ENCODE measurements at regions not wholly inside any gene's neighbourhood (a gene's known extent, or its start where the extent isn't known, plus 50 kb on each side); places are given as distances from the start of the nearest gene placed in this dataset.

DNA sequence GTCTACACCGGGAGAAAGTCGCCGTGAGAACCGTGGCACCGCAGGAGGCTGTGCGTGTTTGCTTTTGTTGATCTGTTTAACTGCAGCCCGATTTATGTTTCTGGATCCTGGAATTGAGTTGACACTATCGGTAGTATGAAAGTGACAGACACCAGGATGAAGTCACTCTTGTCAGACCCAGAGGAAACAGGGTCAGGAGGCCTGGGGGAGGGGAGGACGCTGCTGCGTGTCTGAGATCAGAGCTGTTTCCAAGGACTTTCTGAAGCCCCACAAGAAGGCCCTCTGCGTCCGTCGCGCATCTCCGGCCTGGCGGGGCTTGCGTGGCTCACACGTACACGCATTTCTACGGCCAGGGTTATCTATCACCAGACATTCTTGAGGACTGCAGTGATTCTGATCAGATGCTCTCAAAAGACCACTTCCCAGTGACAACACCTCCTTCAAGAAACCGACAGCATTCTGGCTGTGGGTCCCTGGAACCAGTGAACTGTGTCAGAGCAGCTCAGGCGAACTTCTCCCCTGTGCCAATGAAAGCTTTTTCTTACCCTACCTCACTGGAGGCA, 263.4 kb downstream of the ADGRD1 start:
- no peak overlapping the region for H3K9ac ChIP-seq (ENCODE audit: low read depth, low read length)
- ATAC-seq (ENCODE audit: low read depth) (no peak), DNase-seq (no peak)
- no peaks in the 10 kb centered on the region for H3K36me3 ChIP-seq (ENCODE audit: control insufficient read depth, insufficient read depth, low read length)
- intact Hi-C loops (cut with micrococcal nuclease) (no loop called here), in situ Hi-C loops (cut with MboI; ENCODE audit: low sequenced_read_pairs) (no loop called here), dilution Hi-C loops (cut with HindIII; ENCODE audit: low sequenced_read_pairs, unreplicated experiment) (no loop called here)
- H2BK5ac ChIP-seq (ENCODE audit: low read depth, low read length, poor library complexity, severe bottlenecking) = no peak overlapping the region
- no TSS peak for BruUV-seq (replicated peaks)
- H3K23ac ChIP-seq (ENCODE audit: low read depth, low read length) = no peak overlapping the region
- WGBS, 2 experiments (ENCODE audit: extremely low coverage in 2 of 2, insufficient read length in 1 of 2) = 20% methylated on average over 13 of the region's 22 CpGs; no CpG with 5 or more reads in 1 of the 2 experiments
- no peak overlapping the region for H3K4ac ChIP-seq (ENCODE audit: low read depth, low read length)
- no peak overlapping the region for H2AK5ac ChIP-seq (ENCODE audit: low read depth, low read length)
- H3K4me2 ChIP-seq (ENCODE audit: low read depth, low read length) = no peak overlapping the region
- H3K27me3 ChIP-seq (ENCODE audit: control insufficient read depth, insufficient read depth, low read length) = no peaks in the 10 kb centered on the region
- peaks cover 42% of the 10 kb centered on the region for H3K9me3 ChIP-seq (ENCODE audit: control insufficient read depth, insufficient read depth, low read length)
- TF ChIP-seq NFE2L2 (IDR thresholded peaks at IDR 0.05; ENCODE audit: low read depth, low read length) (no peak), RAD21 (IDR thresholded peaks at IDR 0.05; ENCODE audit: low read length) (no peak), RCOR1 (IDR thresholded peaks at IDR 0.05; ENCODE audit: insufficient replicate concordance, low read length) (no peak), RFX5 (IDR thresholded peaks at IDR 0.05; ENCODE audit: low read depth, low read length) (no peak), BHLHE40 (IDR thresholded peaks at IDR 0.05; ENCODE audit: low read depth, low read length) (no peak), MAZ (IDR thresholded peaks at IDR 0.05; ENCODE audit: borderline replicate concordance, low read depth, low read length) (no peak), MAFK (IDR thresholded peaks at IDR 0.05; ENCODE audit: low read depth, low read length) (no peak), CHD1 (IDR thresholded peaks at IDR 0.05; ENCODE audit: low read depth, low read length) (no peak), SMC3 (IDR thresholded peaks at IDR 0.05; ENCODE audit: low read depth, low read length) (no peak), FOS (IDR thresholded peaks at IDR 0.05; ENCODE audit: low read depth, low read length) (no peak), MXI1 (IDR thresholded peaks at IDR 0.05; ENCODE audit: borderline replicate concordance, low read depth, low read length) (no peak)
- TF ChIP-seq, protein P1, sequence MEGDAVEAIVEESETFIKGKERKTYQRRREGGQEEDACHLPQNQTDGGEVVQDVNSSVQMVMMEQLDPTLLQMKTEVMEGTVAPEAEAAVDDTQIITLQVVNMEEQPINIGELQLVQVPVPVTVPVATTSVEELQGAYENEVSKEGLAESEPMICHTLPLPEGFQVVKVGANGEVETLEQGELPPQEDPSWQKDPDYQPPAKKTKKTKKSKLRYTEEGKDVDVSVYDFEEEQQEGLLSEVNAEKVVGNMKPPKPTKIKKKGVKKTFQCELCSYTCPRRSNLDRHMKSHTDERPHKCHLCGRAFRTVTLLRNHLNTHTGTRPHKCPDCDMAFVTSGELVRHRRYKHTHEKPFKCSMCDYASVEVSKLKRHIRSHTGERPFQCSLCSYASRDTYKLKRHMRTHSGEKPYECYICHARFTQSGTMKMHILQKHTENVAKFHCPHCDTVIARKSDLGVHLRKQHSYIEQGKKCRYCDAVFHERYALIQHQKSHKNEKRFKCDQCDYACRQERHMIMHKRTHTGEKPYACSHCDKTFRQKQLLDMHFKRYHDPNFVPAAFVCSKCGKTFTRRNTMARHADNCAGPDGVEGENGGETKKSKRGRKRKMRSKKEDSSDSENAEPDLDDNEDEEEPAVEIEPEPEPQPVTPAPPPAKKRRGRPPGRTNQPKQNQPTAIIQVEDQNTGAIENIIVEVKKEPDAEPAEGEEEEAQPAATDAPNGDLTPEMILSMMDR (conservative IDR thresholded peaks at IDR 0.05; ENCODE audit: low read depth, low read length) = no peak
- TF ChIP-seq, protein P2, sequence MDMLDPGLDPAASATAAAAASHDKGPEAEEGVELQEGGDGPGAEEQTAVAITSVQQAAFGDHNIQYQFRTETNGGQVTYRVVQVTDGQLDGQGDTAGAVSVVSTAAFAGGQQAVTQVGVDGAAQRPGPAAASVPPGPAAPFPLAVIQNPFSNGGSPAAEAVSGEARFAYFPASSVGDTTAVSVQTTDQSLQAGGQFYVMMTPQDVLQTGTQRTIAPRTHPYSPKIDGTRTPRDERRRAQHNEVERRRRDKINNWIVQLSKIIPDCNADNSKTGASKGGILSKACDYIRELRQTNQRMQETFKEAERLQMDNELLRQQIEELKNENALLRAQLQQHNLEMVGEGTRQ (IDR thresholded peaks at IDR 0.05; ENCODE audit: low read depth, low read length) = no peak
- POLR2A ChIA-PET (ENCODE audit: unreplicated experiment) = no interaction called here
- no peaks in the 10 kb centered on the region for H3K4me1 ChIP-seq (ENCODE audit: control insufficient read depth, insufficient read depth, low read length)
- H2BK15ac ChIP-seq (ENCODE audit: low read depth, low read length) = no peak overlapping the region
- H2BK120ac ChIP-seq (ENCODE audit: low read depth, low read length) = no peak overlapping the region
- H3K79me1 ChIP-seq (ENCODE audit: low read depth in 1 of 2, low read length in 2 of 2) = no peaks in the 10 kb centered on the region
- H2BK20ac ChIP-seq (ENCODE audit: low read depth, low read length) = no peak overlapping the region
- no peak overlapping the region for H3K56ac ChIP-seq (ENCODE audit: extremely low read depth, insufficient read depth, low read length)
- H3K4me3 ChIP-seq (ENCODE audit: insufficient read depth, low read depth, low read length) = no peak overlapping the region
- H3K9me1 ChIP-seq (ENCODE audit: insufficient read depth, low read length) = no peaks in the 10 kb centered on the region
- no peak overlapping the region for H4K5ac ChIP-seq (ENCODE audit: low read depth, low read length)
- no peak overlapping the region for H3K27ac ChIP-seq (ENCODE audit: insufficient read depth, low read length)
- no peak overlapping the region for H4K8ac ChIP-seq (ENCODE audit: low read depth in 2 of 2, low read length in 2 of 2)
- H2AK9ac ChIP-seq (replicated peaks; ENCODE audit: low read depth, low read length, poor library complexity) = no peak overlapping the region
- no peak overlapping the region for H4K91ac ChIP-seq (ENCODE audit: insufficient read depth, low read depth, low read length)
- H4K20me1 ChIP-seq (ENCODE audit: insufficient read depth, low read length) = no peaks in the 10 kb centered on the region
- no peak overlapping the region for H3K14ac ChIP-seq (replicated peaks; ENCODE audit: low read depth, low read length)
- H3K18ac ChIP-seq (ENCODE audit: low read depth, low read length) = no peak overlapping the region
- no peak overlapping the region for H2AFZ ChIP-seq (replicated peaks; ENCODE audit: low read length, poor library complexity)
- CTCF ChIA-PET = no interaction called here

Data from IMR-90 (cell line).